ENCODE measurements at regions not wholly inside any gene's neighbourhood (a gene's known extent, or its start where the extent isn't known, plus 50 kb on each side); places are given as distances from the start of the nearest gene placed in this dataset.

- TF ChIP-seq, protein P1, sequence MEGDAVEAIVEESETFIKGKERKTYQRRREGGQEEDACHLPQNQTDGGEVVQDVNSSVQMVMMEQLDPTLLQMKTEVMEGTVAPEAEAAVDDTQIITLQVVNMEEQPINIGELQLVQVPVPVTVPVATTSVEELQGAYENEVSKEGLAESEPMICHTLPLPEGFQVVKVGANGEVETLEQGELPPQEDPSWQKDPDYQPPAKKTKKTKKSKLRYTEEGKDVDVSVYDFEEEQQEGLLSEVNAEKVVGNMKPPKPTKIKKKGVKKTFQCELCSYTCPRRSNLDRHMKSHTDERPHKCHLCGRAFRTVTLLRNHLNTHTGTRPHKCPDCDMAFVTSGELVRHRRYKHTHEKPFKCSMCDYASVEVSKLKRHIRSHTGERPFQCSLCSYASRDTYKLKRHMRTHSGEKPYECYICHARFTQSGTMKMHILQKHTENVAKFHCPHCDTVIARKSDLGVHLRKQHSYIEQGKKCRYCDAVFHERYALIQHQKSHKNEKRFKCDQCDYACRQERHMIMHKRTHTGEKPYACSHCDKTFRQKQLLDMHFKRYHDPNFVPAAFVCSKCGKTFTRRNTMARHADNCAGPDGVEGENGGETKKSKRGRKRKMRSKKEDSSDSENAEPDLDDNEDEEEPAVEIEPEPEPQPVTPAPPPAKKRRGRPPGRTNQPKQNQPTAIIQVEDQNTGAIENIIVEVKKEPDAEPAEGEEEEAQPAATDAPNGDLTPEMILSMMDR (IDR thresholded peaks at IDR 0.05): no peak
- TF ChIP-seq POLR2A (IDR thresholded peaks at IDR 0.05): no peak
Measured at GRCh38 chr2:46832543-46832942, 83.1 kb downstream of the MCFD2 start.
